ENCODE measurements at regions not wholly inside any gene's neighbourhood (a gene's known extent, or its start where the extent isn't known, plus 50 kb on each side); places are given as distances from the start of the nearest gene placed in this dataset.
A peak's percentile ranks its signal among the peaks of the same experiment; 100 is the strongest.

DNA sequence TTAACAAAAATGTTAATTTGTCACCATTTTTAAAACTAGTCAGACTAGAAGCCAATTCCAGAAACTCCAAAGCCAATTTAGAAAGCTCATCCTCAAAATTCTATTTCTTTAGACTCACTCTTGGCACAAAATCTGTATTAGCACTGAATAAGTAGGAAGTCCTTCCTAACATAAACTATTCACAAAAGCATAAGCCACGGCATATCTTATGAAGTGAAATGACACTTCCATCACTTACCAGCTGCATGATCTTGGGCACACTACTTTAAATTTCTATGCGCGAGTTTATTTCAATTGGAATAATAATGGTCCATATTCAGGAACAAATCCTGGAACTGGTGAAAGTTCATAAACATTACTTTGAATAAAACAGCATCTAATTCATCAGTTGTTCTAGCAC, 1544.0 kb downstream of the TECRL start:
- no peak for FAIRE-seq

DNA sequence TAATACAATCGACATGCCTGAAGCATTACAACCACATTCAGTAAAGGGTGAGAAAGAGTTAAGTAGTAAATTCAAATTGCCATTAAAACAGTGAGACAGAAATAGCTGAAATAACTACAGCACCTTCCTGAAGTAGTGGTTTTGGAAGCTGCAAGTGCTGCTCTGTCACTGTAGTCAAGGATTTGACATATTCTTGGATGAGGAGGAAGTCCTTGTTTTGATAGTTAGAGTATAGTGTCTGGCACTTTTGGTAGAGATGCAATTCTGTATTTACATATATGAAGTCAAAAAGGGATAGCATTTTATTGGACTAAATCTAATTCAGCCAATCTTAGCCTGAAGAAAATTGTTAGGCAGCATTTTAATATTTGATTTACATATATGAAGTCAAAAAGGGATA, 1559.6 kb downstream of the TECRL start:
- no peak for FAIRE-seq

DNA sequence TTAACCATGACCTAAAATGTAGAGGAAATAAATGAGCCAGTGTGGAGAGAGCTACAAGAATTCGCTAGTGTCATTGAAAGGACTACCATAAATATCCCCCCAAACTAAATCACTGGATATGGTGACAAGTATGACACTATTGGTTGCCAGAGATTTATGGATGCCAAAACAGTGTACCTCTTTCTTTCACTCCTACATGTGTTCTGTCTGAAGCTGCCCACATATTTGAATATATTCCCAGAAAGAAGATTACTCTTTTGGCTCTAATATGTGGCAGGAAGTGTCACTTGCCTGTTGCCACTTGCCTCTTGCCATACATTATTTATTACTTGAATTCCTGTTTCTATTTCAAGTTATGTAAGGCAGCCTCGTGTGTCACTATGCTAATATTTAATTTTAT, 1573.6 kb downstream of the TECRL start:
- FAIRE-seq, result no peak

DNA sequence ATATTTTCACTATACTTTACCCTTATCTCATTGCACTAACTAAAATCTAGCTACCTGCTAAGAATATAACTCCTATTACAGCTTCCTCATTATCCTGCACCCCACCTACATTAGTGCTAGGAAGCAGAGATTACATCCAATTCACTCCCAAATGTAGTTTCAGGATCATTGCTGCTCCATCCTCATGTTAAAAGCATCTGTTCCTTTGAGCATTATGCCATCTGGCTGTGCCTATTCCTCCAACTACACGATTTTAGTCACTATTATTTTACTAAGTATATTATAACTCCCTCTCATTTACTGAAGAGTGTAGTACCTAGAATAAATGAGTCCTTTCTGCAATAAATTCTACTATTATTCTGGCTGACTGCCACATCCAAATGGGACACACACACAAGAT, 1586.9 kb downstream of the TECRL start:
- FAIRE-seq, result no peak

DNA sequence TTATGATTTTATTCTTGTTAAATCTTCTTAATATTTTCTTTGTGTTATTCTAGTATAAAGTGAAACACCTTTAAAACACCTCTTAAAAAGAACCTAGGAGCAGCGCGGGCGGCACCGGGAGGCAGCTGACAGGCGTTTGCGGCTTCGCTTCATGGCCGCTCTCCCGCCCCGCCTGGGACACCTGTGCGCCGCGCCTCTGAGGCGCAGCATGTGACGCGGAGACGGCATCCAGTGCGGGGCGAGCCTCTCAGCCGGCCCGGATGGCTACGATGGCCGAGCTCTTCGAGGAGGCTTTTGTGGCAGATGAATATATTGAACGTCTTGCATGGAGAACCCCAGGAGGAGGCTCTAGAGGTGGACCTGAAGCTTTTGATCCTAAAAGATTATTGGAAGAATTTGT, 1592.7 kb downstream of the TECRL start:
- FAIRE-seq, result no peak

DNA sequence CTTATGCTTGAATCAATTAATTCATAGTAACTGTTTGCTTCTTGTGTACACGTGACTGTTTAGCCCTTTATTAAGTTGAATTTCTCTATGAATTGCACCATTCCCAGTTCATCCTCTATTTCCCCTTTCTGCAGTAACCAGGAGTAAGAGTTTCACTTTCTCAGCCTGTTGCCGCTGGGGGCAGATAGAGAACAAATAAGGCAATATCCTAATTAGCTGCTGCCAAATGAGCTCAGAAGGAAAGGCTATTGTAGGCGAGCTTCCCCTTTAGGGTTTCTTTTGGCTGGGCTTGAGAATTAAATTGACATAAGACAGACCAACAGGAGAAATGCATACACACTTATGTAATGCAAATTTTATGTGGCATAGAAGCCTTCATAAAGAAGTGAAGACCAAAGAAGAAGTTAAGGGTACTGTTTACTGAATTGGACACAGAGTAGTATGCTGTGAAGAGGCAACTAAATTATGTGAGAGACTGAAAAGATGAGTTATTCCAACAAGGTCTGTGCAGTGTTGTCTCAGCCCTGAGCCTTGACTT, 1594.7 kb downstream of the TECRL start:
- FAIRE-seq, result no peak

DNA sequence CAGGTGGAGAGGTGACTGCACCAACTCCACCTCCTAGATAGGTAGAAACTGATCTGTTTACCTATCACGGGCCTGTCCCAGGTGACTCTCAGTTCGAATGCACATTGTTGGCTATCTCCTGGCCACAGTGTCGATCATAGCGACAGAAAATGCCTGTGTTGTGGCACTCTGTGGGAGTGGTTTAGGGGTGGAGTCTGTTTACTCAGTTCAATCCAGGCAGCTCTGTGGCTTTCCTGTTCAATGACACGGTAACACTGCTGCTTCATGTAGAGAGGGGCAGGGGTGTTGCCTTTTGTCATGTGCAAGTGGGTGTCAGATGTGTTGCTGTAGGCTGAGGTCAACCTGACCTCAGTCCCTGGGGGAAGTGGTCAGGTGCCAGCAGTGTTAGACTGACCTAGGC, 1602.4 kb downstream of the TECRL start:
- no peak for FAIRE-seq

DNA sequence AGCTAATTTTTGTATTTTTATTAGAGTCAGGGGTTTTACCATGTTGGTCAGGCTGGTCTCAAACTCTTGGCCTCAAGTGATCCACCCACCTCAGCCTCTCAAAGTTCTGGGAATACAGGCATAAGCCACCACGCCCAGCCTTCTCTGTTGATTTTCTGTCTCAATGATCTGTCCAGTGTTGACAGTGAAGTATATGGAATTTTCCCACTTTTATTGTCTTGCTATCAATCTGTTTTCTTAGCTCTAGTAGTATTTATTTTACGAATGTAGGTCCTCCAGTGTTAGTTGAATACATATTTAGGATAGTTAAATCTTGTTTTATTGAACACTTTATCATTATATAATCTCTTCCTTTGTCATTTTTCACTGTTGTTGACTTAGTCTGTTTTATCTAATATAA, 1603.9 kb downstream of the ADGRL3 start:
- no peak for FAIRE-seq

DNA sequence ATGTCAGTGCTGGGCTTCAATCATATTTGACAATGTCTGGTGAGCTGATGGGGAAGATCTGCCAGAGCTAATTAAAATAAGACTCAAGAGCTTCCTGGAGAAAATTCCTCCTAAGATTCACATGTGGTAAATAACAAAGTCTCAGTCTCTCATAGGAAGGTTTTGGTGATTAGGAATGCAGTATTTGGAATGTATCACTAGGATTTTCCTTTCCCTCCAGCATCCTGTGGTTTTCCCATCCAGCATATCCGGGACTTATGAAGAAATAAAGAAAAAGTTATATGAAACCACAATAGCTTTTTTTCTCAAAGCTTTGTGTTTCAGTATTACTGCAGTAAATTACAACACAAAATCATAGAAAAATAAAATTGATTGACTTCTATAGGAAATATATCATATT, 1597.1 kb downstream of the ADGRL3 start:
- no peak for FAIRE-seq

DNA sequence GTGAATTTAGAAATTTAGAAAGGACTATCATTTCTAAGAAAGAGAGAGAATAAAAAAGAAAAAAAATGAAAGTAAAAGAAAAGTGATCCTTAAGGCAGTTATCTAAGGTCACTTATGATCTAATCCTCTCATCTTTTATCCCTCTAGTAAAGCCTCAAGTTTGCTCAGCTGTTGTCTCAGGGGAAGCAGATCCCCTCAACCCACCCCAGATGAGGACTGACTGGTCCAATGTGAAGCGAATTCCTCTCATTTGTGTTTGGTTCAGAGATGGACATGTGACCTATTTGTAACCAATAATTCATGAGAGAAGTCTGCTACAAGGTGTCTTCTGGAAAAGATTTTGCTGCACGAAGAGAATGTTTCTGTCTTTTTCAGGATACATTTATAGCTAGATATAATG, 1591.3 kb downstream of the ADGRL3 start:
- no peak for FAIRE-seq

DNA sequence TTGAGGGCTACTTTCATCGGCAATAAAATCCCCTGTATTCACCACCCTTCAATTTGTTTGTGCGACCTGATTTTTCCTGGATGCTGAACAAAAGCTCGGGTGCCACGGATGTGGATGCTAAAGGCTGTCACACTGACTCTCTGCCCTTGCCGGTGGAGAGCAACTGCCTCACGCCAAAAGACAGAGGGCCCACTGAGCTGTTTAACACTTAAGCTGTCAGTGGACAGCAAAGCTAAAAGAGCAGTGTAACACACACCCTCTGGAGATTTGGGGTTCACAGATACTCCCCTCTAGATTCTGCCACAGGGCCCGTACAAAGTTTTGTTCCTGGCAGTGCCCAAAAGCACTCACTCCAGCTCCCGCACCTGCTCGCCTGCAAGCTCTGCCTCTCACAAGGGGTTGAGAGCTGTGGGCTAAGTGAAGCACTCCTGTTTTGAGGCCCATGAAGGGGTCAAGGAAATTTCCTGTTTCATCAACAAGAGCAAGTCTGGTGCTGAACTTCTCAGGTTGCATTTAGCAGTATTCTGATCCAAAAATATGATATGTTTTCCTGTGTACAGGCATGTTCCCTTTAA, 1571.9 kb downstream of the ADGRL3 start:
- FAIRE-seq, result no peak

DNA sequence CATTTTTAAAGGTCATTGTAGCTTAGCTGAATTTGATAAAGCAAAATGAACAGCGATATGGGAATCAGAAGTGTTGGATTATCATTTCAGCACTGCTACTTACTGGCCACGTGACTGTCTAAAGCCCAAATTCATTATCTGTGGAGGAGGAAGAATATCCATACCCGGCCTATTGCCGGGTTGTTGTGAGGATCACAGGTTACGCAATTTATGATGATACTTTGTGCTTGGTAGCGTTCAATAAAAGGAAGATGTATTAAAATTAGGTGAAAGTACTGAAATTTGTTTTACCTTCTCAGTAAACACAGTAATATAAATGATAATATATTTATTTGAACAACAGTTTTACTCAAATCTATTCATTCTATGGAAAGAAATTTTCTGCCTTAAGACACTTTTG, 1540.2 kb downstream of the ADGRL3 start:
- no peak for FAIRE-seq

DNA sequence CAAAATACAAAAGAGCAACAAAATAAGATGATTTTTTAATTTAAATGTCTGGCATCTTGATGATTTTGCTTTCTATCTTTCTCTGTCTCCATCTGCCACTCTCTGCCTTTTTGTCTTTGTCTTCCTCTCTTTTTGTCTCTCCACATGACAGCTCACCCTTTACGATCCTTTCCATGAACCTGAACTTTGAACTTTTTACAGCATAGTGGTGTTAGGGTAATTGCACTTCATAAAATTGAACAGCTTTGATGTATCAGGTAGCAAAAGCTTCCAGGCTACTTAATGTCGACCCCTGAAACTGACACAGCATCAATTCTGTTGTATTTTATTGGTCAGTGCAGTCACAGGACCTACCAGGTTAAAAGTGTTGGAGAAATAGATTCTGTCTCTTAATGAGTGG, 1517.0 kb downstream of the ADGRL3 start:
- no peak for FAIRE-seq

DNA sequence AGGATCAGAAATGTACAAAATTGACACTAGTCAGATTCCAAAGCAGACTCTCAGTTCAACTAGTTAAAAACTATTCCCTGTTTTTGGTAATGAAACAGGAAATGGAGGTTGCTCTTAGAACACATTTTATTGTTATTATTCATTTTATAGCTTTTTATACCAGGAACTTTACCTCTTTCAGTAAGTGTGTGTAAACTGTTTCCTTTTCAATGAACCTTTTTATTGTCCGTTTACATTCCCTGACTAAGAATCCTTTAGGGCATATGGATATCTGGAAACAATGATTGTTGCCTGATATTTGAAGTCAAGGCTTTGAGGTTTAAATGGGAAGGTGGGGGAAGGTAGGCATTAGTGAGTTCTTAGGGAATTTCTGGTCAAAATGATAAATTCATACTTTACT, 1511.4 kb downstream of the ADGRL3 start:
- FAIRE-seq, result no peak

DNA sequence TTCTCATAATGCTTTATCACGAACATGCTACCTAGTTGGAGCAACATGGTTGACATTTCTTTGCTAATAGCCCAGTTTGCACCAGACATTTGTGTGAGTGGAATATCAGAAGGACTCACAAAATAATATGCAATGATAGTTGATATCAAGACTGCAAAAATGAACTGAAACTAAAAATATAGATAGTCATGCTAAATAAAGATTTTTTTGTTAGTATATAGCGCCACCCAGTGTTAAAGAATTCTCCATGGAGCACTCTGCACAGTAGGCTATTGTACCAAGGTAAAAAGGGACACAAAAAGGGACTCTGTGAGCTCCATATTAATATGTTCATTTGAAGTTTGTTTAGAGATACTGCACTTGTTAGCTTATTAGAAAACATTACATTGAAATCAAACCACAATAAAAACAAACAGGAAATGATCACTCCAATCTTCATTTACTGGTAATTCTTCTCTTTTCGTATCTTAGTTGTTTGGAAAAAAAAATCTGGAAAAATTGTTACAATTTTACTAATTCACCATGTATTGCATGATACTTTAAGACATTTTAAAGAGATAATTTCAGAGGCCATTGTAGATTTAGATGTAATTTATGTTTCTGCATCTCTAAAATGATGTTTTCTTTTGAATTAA, 1509.6 kb downstream of the ADGRL3 start:
- FAIRE-seq, result peak; percentile 89

DNA sequence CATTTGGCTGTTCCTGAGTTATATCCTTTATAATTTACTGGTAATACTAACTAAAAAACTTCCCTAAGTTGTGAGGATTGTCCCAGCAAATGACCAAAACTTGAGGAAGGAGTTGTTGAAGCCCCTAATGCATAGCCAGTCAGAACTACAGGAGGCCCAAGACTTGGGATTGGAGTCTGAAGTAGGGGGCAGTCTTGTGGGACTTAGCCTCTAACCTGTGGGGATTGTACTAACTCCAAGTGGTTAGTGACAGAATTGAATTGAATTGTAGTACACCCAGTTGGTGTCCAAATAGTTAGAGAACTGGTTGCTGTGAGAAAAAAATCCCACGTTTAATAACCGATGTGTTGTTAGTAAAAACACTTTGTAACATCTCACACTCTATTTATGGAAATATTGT, 1506.3 kb downstream of the ADGRL3 start:
- FAIRE-seq, result no peak

DNA sequence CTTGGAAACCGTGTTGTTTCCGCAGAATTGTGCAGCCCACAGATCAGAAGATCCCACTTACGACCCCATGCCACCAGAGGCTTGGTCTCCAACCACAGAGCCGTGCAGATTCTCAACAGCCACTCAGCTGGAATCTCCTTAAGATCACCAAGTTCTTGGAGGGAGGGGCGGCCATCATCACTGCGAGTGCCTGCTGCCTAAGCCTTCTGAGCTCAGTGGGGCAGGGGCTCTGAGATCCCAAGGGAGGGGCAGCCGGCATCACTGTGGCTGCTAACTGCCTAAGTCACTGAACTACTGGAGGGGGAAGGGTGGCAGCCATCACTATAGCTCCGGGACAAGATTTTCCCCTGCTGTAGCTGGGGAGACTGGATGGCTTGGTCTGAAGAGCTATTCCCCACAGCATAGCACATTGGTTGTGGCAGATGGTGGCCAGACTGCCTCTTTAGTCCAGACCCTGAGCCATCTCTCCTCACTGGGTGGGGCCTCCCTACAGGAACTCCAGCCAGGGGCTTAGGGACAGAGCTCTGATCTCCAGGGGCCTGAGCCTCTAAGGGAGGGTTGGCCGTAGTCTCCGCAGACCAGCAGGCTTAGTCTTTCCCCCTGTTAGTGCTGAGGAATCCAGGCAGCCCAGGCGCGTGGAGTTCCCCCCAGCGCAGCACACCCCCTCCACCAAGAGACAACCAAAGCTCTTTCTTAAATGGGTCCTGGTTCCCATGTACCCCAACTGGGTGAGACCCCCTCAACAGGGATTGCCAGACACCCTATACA, 1483.9 kb downstream of the ADGRL3 start:
- no peak for FAIRE-seq

DNA sequence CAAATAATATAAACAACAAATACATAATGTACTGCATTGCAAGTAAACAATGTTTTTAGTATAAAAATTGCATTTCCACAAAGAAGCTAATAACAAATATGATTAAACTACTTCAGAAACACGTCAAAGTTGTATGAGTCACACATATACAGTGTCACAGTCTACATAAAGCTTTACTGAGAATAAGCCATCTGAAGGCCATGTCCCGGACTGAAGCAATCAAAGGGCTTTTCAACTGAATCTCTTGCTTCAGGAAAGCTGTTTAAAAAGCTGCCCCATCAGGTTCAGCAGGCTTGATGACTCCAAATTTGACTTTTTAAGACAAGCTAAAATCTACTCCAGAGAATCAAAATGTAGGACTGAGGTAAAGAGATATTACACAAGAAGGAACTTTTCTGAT, 1476.8 kb downstream of the ADGRL3 start:
- FAIRE-seq, result no peak

DNA sequence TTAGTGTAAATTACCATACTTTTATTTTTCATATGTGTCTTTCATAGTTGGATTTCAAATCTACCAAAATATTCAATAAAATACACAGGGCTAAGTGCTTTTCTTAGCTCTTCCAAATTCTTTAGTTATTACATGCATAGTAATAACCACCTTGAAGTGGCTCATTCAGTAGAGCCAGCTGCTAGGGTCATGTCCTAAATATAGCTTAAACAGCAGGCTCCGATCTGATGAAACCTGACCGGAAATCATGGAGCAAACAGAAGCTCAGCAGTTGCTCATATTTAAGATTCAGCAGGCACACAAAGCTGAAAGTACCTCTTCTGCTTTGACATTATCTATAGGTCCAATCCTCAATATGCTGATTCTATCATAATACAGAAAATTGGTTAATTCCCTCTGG, 1470.4 kb downstream of the ADGRL3 start:
- FAIRE-seq, result no peak

DNA sequence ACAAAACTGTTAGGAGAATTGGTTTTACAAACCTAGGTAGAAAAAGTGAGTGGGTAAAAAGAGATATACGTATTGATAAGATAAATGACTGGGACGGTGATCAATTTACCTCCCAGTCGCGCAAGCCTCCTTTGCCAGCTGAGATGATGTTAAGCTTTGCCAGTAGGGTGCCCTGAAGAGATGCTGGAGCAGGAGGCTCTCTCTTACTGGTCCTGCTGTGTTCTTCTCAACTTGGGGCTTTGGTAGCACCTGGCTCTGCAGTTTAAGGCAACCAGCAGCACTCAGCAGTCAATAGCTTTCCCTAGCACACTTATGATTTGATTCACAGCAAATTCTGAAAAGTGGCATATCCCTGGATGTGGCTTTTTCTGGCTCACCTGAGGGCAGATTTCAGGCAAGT, 1461.7 kb downstream of the ADGRL3 start:
- no peak for FAIRE-seq

DNA sequence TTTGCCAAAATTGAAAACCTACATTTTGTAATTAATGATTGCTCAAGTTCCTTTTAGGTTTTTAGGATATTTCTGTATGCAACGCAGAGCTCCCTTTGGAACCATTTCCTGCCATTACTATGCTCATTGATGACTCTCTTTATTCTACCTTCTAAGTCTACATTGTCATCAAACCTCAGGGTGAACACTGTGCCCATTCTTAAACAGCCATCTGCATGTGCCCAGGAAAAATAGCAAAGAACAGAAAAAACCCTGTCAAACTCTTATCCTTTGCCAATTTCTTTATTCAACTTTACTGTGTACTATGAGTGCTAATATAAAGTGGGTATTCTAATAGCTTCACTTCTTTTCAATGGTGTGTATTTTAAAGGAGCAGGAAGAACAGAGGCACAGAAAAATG, 1455.9 kb downstream of the ADGRL3 start:
- no peak for FAIRE-seq

DNA sequence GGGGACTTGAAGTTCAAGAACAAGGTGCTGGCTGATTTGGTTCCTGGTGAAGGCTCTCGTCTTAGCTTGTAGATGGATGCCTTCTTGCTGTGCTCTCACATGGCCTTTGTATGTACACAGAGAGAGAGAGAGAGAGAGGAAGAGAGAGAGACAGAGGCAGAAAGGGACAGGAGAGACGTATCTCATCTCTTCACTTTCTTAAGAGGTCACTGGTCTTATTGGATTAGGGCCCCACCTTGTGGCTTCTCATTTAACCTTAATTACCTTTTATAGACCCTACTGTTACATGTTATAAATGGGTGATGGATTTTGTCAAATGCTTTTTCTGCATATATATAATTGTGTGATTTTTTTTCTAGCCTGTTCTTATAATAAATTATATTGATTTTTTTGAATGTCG, 1444.2 kb downstream of the ADGRL3 start:
- FAIRE-seq, result no peak

DNA sequence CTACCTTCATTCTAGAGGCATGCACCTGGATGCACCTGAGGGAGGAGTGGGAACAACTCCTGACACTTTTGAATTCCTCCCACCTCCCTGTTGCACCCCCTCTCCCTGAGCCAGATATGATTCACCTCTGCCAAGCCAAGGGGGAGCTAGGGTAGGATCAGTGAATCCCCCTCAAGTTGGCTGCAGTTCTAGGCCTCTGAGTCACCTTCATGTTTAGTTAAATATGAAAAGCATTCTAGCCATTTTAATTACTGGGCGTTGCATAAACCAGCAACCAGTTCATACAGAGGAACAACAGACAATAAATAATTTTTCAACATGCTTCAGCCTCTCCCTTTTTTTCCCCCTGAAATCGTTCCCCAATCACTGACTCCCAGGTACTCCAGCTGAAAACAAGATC, 1440.2 kb downstream of the ADGRL3 start:
- FAIRE-seq, result no peak

DNA sequence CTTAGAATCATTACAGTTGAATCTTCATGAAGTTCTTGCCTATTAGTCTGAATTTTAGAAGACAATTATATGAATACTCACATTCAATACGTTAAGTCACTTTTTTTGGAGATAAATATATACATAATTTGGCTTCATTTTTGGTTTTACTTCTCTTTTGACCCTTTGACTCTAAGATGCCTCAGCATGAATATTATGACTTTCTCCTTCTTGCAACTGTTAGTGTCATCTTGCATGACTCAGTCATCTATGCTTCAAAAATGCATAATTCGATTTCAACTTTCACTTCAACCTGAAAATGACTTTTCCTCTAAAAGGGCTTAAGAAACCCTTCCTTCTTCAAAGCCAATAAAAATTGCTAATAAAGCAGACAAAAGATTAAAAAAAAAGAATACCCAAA, 1427.5 kb downstream of the ADGRL3 start:
- FAIRE-seq, result no peak
